H1 (cell line): ENCODE measurements at regions not wholly inside any gene's neighbourhood (a gene's known extent, or its start where the extent isn't known, plus 50 kb on each side); places are given as distances from the start of the nearest gene placed in this dataset.

Experiments used
- CTCF ChIA-PET: fragments of 300-600 bp; sonication (Branson Sonifier 250); formaldehyde crosslinking; loops from one replicate; lab custom pipeline; 2021; ENCODE audit not compliant: partially characterized antibody; lab: Charles Lee
- POLR2A ChIA-PET: fragments of 300-600 bp; sonication (Branson Sonifier 250); formaldehyde crosslinking; loops from one replicate; lab custom pipeline; 2021; ENCODE audit warnings: inconsistent platforms; ENCODE audit not compliant: partially characterized antibody; lab: Charles Lee
- DNase-seq, 2 experiments: peaks; one replicate each; pipeline versions ENCODE4 v3.0.0 to v3.0.0-alpha.2; 2010 to 2022; ENCODE audit warnings: low spot score in 2 of 2, low read depth in 1 of 2, mixed read lengths in 1 of 2
- FAIRE-seq: peaks from 2 replicates; lab custom pipeline; 2011; peaks lifted over from hg19 to GRCh38; lab: Jason Lieb, UNC
- H2AFZ ChIP-seq: 2 replicates; pipeline ENCODE4 v1.8.1; 2012; ENCODE audit warnings: low read length, inconsistent platforms
- H2AK5ac ChIP-seq: 2 replicates; pipeline ENCODE4 v1.6.1; 2013; ENCODE audit warnings: low read depth, low read length
- H2BK120ac ChIP-seq: replicated peaks from 2 replicates; pipeline ENCODE3; 2013; ENCODE audit warnings: low read depth, low read length, inconsistent platforms
- H2BK12ac ChIP-seq: 2 replicates; pipeline ENCODE4 v1.6.1; 2013; ENCODE audit warnings: low read depth, low read length
- H2BK15ac ChIP-seq: 2 replicates; pipeline ENCODE4 v1.6.1; 2013; ENCODE audit warnings: low read length
- H2BK20ac ChIP-seq: 2 replicates; pipeline ENCODE4 v1.6.1; 2013; ENCODE audit warnings: low read length
- H2BK5ac ChIP-seq: 2 replicates; pipeline ENCODE4 v1.6.1; 2013; ENCODE audit warnings: low read depth, low read length
- H3K14ac ChIP-seq: 2 replicates; pipeline ENCODE4 v1.6.1; 2013; ENCODE audit warnings: inconsistent platforms; ENCODE audit not compliant: insufficient read length
- H3K18ac ChIP-seq: 2 replicates; pipeline ENCODE4 v1.6.1; 2013; ENCODE audit warnings: low read length; ENCODE audit errors: extremely low read depth
- H3K23ac ChIP-seq: 2 replicates; pipeline ENCODE4 v1.6.1; 2013; ENCODE audit warnings: inconsistent platforms; ENCODE audit not compliant: insufficient read length
- H3K23me2 ChIP-seq: 2 replicates; pipeline ENCODE4 v1.6.1; 2013; ENCODE audit warnings: low read depth, low read length
- H3K27ac ChIP-seq: 2 replicates; pipeline ENCODE4 v1.6.1; 2011; ENCODE audit warnings: low read depth, low read length, inconsistent platforms
- H3K27me3 ChIP-seq, 4 experiments: replicated peaks in 1 of 4; 1 replicate in 1 of 4; 2 replicates in 3 of 4; pipeline versions ENCODE4 v1.6.1 to v1.8.1; 2011 to 2013; ENCODE audit warnings: low read length in 3 of 4, mild to moderate bottlenecking in 3 of 4, inconsistent platforms in 2 of 4, mixed read lengths in 2 of 4, moderate library complexity in 1 of 4; ENCODE audit not compliant: control insufficient read depth in 3 of 4, insufficient read depth in 3 of 4; ENCODE audit errors: extremely low read depth in 1 of 4
- H3K36me3 ChIP-seq, 4 experiments: 2 replicates each; pipeline versions ENCODE4 v1.6.1 to v1.8.1; 2011 to 2013; ENCODE audit warnings: mild to moderate bottlenecking in 4 of 4, low read length in 3 of 4, moderate library complexity in 2 of 4, control low read depth in 1 of 4, inconsistent platforms in 1 of 4; ENCODE audit not compliant: insufficient read depth in 4 of 4, control insufficient read depth in 2 of 4
- H3K4ac ChIP-seq: replicated peaks from 2 replicates; pipeline ENCODE3; 2013; ENCODE audit warnings: low read length, low read depth, mixed read lengths, inconsistent platforms; ENCODE audit not compliant: insufficient read length
- H3K4me1 ChIP-seq, 4 experiments: replicated peaks in 1 of 4; 1 replicate in 1 of 4; 2 replicates in 3 of 4; pipeline versions ENCODE4 v1.6.1 to v1.8.1; 2011 to 2013; ENCODE audit warnings: low read length in 3 of 4, inconsistent platforms in 2 of 4, mixed read lengths in 1 of 4; ENCODE audit not compliant: insufficient read depth in 4 of 4, control insufficient read depth in 3 of 4
- H3K4me2 ChIP-seq, 2 experiments: 2 replicates each; pipeline versions ENCODE4 v1.6.1 to v1.8.1; 2011 to 2013; ENCODE audit warnings: low read depth in 2 of 2, low read length in 2 of 2, control low read depth in 1 of 2, inconsistent platforms in 1 of 2, mild to moderate bottlenecking in 1 of 2; ENCODE audit not compliant: insufficient read depth in 1 of 2
- H3K4me3 ChIP-seq, 4 experiments: fragments of 200-600, 300-600 bp in 1 of 4; sonication (generic), shearing (Covaris generic), sonication (Bioruptor Twin) in 1 of 4; 2 replicates each; pipeline versions ENCODE4 v1.5.1 to v1.8.1; 2011 to 2016; ENCODE audit warnings: low read length in 4 of 4, low read depth in 3 of 4, control low read depth in 2 of 4, inconsistent platforms in 2 of 4, mild to moderate bottlenecking in 2 of 4, mixed read lengths in 1 of 4, moderate library complexity in 1 of 4; ENCODE audit not compliant: insufficient read depth in 2 of 4; ENCODE audit errors: extremely low read depth in 1 of 4
- H3K56ac ChIP-seq: replicated peaks from 2 replicates; pipeline ENCODE3; 2013; ENCODE audit warnings: low read depth, mild to moderate bottlenecking, mixed read lengths, low read length, inconsistent platforms; ENCODE audit not compliant: insufficient read length
- H3K79me1 ChIP-seq: 2 replicates; pipeline ENCODE4 v1.6.1; 2013; ENCODE audit warnings: low read depth, low read length, control low read depth
- H3K79me2 ChIP-seq, 2 experiments: 2 replicates each; pipeline versions ENCODE4 v1.6.1 to v1.8.1; 2012 to 2013; ENCODE audit warnings: low read length in 2 of 2, mild to moderate bottlenecking in 2 of 2, inconsistent platforms in 1 of 2; ENCODE audit not compliant: insufficient read depth in 2 of 2, control insufficient read depth in 1 of 2
- H3K9ac ChIP-seq, 4 experiments: replicated peaks in 1 of 4; 1 replicate in 1 of 4; 2 replicates in 3 of 4; pipeline versions ENCODE4 v1.6.1 to v1.8.1; 2011 to 2013; ENCODE audit warnings: low read depth in 3 of 4, low read length in 3 of 4, control low read depth in 2 of 4, mild to moderate bottlenecking in 2 of 4, moderate library complexity in 2 of 4, inconsistent platforms in 1 of 4; ENCODE audit errors: extremely low read depth in 1 of 4
- H3K9me3 ChIP-seq, 2 experiments: 2 replicates each; pipeline versions ENCODE4 v1.6.1 to v1.8.1; 2012 to 2013; ENCODE audit warnings: mild to moderate bottlenecking in 2 of 2, moderate library complexity in 2 of 2, control low read depth in 1 of 2, inconsistent platforms in 1 of 2, low read depth in 1 of 2, low read length in 1 of 2, mixed read lengths in 1 of 2; ENCODE audit not compliant: insufficient read depth in 2 of 2
- H4K20me1 ChIP-seq, 2 experiments: replicated peaks in 1 of 2; 2 replicates each; pipeline versions ENCODE3 to v1.8.1; 2011 to 2013; ENCODE audit warnings: inconsistent platforms in 2 of 2, low read length in 2 of 2, mild to moderate bottlenecking in 1 of 2; ENCODE audit not compliant: insufficient read depth in 2 of 2, control insufficient read depth in 1 of 2
- H4K5ac ChIP-seq: 2 replicates; pipeline ENCODE4 v1.6.1; 2013; ENCODE audit warnings: low read length, low read depth, mixed read lengths, inconsistent platforms; ENCODE audit not compliant: insufficient read length
- H4K8ac ChIP-seq: 2 replicates; pipeline ENCODE4 v1.8.0; 2013; ENCODE audit warnings: mild to moderate bottlenecking, moderate library complexity, low read length, inconsistent platforms; ENCODE audit not compliant: insufficient read depth; ENCODE audit errors: extremely low read depth
- H4K91ac ChIP-seq: replicated peaks from 2 replicates; pipeline ENCODE3; 2013; ENCODE audit warnings: low read length, mixed read lengths, inconsistent platforms; ENCODE audit not compliant: insufficient read length
- CBX5 ChIP-seq: fragments of 300-800, 300-1000 bp; sonication (generic); IDR thresholded peaks from 2 replicates; pipeline ENCODE4 v1.7.1; 2016; ENCODE audit warnings: antibody characterized with exemption, low read length, low read depth
- CEBPB ChIP-seq: IDR thresholded peaks from 2 replicates; pipeline ENCODE4 v1.6.1; 2012; ENCODE audit warnings: low read depth, low read length
- CHD2 ChIP-seq: IDR thresholded peaks from 2 replicates; pipeline ENCODE4 v1.6.1; 2012; ENCODE audit warnings: low read length, improper control_type of control experiment
- MAFK ChIP-seq: IDR thresholded peaks from 2 replicates; pipeline ENCODE4 v1.6.1; 2012; ENCODE audit warnings: low read depth, mild to moderate bottlenecking, improper control_type of control experiment, low read length
- POLR2A ChIP-seq, 2 experiments: IDR thresholded peaks; 1 replicate in 1 of 2; 2 replicates in 1 of 2; pipeline ENCODE4 v1.6.1; 2011; ENCODE audit warnings: low read depth in 2 of 2, low read length in 2 of 2, mild to moderate bottlenecking in 2 of 2; ENCODE audit errors: control extremely low read depth in 1 of 2
- RNF2 ChIP-seq: fragments of 200-900, 300-1000 bp; sonication (generic); IDR thresholded peaks from 2 replicates; pipeline ENCODE4 v1.7.1; 2016; ENCODE audit warnings: borderline replicate concordance, low read depth, mild to moderate bottlenecking, antibody characterized with exemption, low read length; ENCODE audit not compliant: poor library complexity, severe bottlenecking; ENCODE audit errors: missing control alignments
- SIN3A ChIP-seq, 2 experiments: IDR thresholded peaks in 1 of 2; conservative IDR thresholded peaks in 1 of 2; 2 replicates each; pipeline ENCODE4 v1.6.1; 2011 to 2012; ENCODE audit warnings: low read length in 2 of 2, improper control_type of control experiment in 1 of 2, low read depth in 1 of 2, mild to moderate bottlenecking in 1 of 2
- SP4 ChIP-seq: IDR thresholded peaks from 2 replicates; pipeline ENCODE4 v1.6.1; 2012; ENCODE audit warnings: low read length, inconsistent platforms
- TAF7 ChIP-seq: optimal IDR thresholded peaks from 2 replicates; pipeline ENCODE3; 2011; ENCODE audit warnings: low read depth, mild to moderate bottlenecking, inconsistent platforms, low read length, moderate library complexity, borderline replicate concordance
- TBP ChIP-seq: IDR thresholded peaks from 2 replicates; pipeline ENCODE4 v1.6.1; 2011; ENCODE audit warnings: low read depth, low read length, improper control_type of control experiment
- USF2 ChIP-seq: IDR thresholded peaks from 2 replicates; pipeline ENCODE4 v1.6.1; 2011; ENCODE audit warnings: low read length, improper control_type of control experiment
- WGBS, 2 experiments: shearing (Covaris generic) in 1 of 2; methylation state at CpG; one replicate each; pipeline versions ENCODE4 v1.1.6 to v1.1.7; 2013 to 2015; ENCODE audit warnings: low lambda C conversion rate in 2 of 2, mixed read lengths in 2 of 2, inconsistent platforms in 1 of 2, low coverage in 1 of 2, missing lambda C conversion rate in 1 of 2; ENCODE audit not compliant: insufficient replicate concordance in 2 of 2, insufficient coverage in 1 of 2, insufficient read length in 1 of 2; ENCODE audit errors: extremely low coverage in 1 of 2, missing lambda C conversion rate in 1 of 2; 5-methylcytosine and 5-hydroxymethylcytosine counted together

DNA sequence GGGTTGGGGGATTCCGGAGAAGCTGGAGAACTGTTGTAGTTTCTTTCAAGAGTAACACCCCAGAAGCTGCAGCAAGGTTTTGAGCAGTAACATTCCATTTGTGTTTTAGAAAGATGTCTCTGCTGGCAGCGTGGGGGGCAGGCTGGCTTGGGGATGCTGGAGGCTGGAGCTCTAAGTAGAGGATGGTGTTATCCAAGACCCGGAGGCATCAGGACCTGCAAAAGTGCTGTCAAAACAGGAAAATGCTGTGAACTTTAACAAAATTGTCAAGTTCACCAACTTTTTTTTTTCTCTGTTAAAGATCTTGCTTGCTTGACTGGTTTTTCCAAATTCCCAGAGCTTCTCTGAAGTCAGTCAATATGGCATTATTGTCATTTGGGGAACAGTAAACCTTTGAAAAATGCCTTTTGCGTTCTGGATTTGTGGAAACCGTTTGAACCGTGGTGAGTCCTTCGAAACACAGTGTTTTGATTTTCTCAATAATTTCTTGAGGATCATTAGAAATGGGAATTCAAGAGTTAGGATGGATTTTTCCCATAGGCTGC lies 189.6 kb upstream of the NLRP1 start:
- CTCF ChIA-PET, result interaction anchor here (0.7 to 1.3 kb wide), 4 partner anchors 19 to 295 kb away, joined by 3 to 4 read pairs (median 4); no protein-coding TSS in a partner anchor
- H3K79me1 ChIP-seq, result no peaks in the 10 kb centered on the region
- no peak overlapping the region for H3K23ac ChIP-seq
- peaks cover 3 to 12% (median 7%) of the 10 kb centered on the region in 4 experiments for H3K4me1 ChIP-seq
- H4K20me1 ChIP-seq, result no peaks in the 10 kb centered on the region
- no peak overlapping the region for H3K4me2 ChIP-seq
- FAIRE-seq (no peak), DNase-seq (no peak)
- H3K18ac ChIP-seq, result no peak overlapping the region
- WGBS, 2 experiments, result 86% methylated on average over 7 of the region's 7 CpGs; no CpG with 5 or more reads in 1 of the 2 experiments
- H3K36me3 ChIP-seq, result no peaks in the 10 kb centered on the region
- H3K56ac ChIP-seq, result no peak overlapping the region
- no peak overlapping the region for H2BK5ac ChIP-seq
- H2BK120ac ChIP-seq, result no peak overlapping the region
- no peak overlapping the region for H2BK15ac ChIP-seq
- no peak overlapping the region for H3K4ac ChIP-seq
- no peak overlapping the region for H4K8ac ChIP-seq
- H2BK12ac ChIP-seq, result no peak overlapping the region
- no peaks in the 10 kb centered on the region; a peak in 1 of 4 replicates for H3K9me3 ChIP-seq
- H3K79me2 ChIP-seq, result no peaks in the 10 kb centered on the region
- no peaks in the 10 kb centered on the region; a peak in 4 of 7 replicates for H3K27me3 ChIP-seq
- no peak overlapping the region for H3K9ac ChIP-seq
- H3K27ac ChIP-seq, result no peak overlapping the region
- no peak for TF ChIP-seq TBP
- no peak for TF ChIP-seq CHD2
- TF ChIP-seq TAF7, result no peak
- no peak for TF ChIP-seq CBX5
- no peak for TF ChIP-seq USF2
- no peak for TF ChIP-seq MAFK
- no peak for TF ChIP-seq POLR2A (IDR thresholded peaks at IDR 0.05; ENCODE audit: control extremely low read depth in 1 of 2, low read depth in 2 of 2, low read length in 2 of 2)
- no peak for TF ChIP-seq SP4
- no peak for TF ChIP-seq SIN3A (conservative IDR thresholded peaks at IDR 0.05 in 1 of 2, IDR thresholded peaks at IDR 0.05 in 1 of 2; ENCODE audit: low read depth in 1 of 2, low read length in 2 of 2)
- TF ChIP-seq RNF2, result no peak
- no peak for TF ChIP-seq CEBPB
- no peak overlapping the region for H4K5ac ChIP-seq
- H2AFZ ChIP-seq, result no peak overlapping the region
- no peak overlapping the region for H2AK5ac ChIP-seq
- POLR2A ChIA-PET, result interaction anchor here (0.7 to 1.0 kb wide), 3 partner anchors 9 to 681 kb away, joined by 3 to 8 read pairs (median 4); no protein-coding TSS in a partner anchor
- H3K14ac ChIP-seq, result no peak overlapping the region
- H4K91ac ChIP-seq, result no peak overlapping the region
- H3K23me2 ChIP-seq, result no peaks in the 10 kb centered on the region
- no peak overlapping the region for H3K4me3 ChIP-seq
- H2BK20ac ChIP-seq, result no peak overlapping the region
